NCI-H2029 treated with DMSO at 0.1 percent for 48 hours (cell line): ENCODE measurements at regions not wholly inside any gene's neighbourhood (a gene's known extent, or its start where the extent isn't known, plus 50 kb on each side); places are given as distances from the start of the nearest gene placed in this dataset.

Source experiments
- DNase-seq: peaks from one replicate; lab custom pipeline; 2025; lab: John Stamatoyannopoulos, UW

DNA sequence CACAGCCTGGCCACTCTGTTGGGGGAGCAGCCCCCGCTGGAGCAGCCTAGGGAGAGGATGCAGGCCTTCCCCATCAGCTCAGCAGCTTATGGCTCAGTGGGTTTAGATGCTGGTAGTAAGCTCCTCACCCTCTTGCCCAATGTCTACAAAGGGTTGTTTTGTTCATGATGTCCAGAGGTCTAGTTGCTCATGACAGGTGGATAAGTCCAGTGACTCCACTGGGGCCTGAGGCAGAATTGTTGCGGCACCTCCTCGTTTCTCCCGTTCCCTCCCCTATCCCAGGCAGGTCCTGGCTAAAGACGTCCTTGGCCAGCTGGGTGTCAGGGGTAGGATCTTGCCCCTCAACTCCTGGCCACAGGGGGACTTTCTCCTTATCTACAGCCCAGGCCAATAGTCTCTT, 233.5 kb upstream of the B3GAT1 start:
- no peak for DNase-seq

DNA sequence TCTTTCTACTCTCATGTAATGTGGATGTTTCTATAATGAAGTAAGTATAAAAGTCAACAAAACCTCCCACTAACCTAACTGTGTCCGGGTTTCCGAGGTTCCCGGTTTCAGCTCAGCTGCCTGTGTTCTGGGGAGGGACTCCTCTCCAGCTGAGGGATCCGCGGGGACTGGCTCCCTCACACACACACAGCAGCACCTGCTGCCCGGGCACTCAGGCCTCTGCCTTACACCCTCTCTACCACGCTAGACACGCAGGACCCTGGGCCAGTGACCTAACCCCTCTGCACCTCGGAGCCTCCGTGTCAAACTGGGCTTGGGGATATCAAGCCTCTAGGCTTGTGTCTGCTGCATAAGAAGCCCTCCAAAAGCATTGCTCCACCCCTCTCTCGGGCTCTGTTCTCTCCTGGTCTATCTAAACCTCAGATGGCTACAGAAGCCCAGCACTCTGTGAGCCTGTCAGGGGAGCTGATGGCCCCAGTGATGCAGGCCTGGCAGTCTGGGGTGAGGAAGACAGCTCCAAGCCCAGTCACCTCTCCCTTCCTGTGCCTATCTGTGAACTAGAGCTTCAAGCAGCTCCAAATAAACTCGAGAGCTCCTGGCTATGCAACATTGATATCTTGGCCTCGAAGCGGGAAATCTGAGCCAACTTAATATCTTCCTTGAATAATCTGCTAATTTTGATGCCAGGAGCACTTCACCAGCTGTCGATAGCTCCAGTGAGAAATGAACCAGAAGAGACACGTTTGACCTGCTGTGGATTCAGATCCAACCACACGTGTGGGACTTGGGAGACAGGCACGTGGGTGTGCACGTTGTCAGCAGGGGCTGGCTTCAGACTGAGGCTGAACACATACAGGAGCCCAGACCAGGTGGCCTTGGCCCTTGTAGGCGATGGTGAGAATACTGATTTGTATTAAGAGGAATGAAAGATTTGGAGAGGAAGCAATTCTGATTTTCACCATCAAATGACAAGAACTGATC, 232.7 kb upstream of the B3GAT1 start:
- no peak for DNase-seq

DNA sequence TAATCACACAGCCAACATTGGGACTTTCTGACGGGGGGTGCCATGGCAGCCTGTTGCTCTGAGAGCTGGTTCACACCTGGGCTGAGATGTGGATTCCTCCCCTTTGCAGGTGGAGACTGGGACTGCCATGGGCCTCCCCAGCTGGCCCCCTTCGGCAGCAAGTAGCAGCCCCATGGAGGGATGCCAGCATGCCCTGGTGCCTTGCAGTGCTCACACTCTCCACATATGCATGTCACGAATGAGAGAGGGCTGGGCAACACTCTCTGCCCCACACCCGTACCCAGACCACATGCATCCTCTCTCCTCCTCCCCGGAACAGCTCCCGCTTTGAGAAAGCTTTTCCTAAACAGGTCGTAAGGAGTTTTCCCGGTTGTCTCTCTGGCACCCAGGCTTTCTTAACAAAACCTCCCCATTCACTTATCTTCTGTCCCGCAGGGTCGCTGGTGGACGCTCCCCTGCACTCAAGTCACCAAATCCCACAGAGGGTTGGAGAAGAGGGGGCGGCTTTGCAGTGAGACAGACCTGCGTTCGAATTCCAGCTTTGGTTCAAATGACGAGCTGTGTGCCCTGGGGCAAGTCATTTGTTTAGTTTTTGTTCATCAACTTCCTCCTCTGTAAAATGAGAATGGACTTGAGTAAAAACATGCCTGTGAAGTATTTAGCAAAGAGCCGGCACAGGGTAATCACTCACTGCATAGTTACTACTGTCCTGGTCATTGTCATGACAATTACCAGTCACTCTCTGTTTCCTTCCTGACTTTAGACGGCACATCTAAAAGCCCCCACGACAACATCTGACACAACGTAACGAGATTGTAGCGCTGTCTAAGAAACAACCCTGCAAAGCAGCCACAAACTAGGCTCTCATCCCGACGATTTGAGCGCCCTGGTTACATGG, 231.3 kb upstream of the B3GAT1 start:
- DNase-seq: no peak

DNA sequence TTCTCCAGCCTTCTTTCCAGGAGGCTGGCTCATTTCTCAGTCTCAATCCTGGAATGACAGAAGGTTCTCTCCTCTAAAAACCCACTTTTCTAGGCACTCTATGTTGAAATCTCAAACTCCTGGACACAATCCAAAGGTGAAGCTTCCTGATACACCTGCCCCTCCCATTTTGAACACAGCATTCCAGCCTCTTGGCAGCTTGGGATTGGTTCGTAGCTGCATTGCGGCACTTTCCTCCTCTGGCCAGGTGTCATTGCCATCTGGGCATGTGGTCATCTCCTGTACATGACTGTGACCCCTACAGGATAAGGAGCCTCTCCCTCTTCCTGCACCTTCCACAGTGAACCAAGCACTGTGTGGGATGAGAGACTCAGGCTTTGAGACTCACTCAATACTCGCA, 230.2 kb upstream of the B3GAT1 start:
- DNase-seq: no peak

DNA sequence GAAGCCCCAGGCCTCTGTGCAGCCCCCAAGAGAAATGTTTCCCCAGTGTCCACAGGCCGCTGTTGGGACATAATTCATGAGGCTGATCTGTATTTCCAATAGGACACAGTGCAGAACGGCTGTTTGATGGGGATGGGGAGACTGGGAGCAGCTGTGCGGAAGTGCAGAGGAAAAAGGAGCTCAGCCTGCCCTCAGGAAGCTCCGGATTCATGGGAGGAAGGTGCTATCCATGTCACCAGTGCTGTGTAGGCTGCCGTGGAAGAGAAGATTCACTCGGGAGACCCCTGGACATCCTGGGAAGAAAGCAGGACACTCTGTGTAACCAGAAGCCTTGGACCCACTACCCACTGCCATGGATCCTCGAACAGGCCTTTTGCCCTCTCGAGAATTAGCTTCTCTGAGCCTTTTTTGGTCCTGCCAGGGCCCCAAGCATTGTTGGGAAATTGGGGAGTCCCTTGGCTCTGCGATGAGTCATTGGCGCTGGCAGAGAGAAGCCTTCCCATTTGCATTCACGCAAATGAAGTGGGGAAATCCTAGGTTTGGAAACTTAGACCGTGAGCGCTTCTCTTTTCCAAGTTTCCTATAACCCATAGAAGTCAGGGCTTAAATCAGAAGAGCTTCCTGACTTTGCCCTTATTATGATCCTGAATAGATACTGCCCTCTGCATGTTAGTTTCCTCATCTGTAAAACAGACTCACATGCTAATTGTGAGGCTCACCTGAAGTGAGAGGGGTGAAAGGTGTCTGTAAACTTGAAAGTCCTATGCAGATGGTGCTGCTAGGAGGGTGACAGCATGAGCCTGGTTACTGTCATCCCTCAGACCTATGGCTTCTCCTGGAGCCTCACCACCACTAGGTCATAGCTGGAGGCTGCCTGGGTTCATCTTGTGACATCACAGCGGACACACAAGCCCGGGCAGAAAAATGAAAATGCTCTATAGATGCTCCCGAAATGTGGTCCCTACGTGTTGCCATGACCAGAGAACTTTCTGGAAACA, 229.2 kb upstream of the B3GAT1 start:
- no peak for DNase-seq

DNA sequence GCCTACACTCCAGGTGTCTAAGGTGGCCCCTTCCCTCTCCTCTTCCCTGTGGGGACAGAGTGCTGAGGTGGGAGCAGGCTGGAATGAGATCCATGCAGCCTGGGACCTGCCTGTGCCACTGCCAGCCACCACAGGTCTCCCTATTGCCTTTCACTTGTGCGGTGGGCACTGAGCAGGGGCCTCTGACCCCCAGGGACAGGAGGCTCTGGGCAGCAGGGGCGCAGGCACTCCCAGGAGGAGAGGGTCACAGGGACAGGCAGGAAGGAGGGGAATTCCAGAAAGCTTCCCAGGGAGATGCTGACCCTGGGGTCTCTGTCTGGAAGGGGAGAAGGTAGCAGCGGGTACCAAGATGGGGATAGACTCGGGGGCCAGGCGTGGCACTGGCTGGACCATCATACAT, 228.5 kb upstream of the B3GAT1 start:
- DNase-seq: no peak

DNA sequence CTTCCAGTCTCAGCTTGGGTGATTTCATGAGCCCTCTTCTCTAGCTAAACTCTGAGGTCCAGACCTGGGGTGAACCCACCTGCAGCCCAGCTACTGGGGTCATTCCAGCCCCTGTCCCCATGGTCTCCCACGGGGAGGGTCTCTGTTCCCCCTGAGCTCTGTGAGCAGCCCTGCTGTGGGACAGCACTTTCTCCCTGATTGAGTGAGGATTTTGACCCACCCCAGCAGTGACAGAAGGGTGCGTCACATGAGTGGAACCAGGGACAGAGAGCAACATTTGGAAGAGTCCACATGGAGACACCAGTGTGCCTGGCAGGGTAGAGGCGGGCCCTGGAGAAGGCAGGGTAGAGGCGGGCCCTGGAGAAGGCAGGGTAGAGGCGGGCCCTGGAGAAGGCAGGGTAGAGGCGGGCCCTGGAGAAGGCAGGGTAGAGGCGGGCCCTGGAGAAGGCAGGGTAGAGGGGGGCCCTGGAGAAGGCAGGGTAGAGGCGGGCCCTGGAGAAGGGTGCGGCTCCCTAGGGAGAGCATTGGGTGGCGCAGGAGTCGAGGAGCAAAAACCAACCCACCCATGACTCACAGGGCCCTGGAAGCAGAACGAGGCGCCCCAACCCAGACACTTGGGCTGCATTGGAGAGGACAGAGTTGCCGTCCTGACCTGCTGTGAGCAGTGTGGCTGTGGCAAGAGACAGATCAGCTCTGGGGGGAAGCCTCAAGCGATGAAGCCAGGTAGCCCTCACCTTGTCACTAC, 227.7 kb upstream of the B3GAT1 start:
- DNase-seq: no peak

DNA sequence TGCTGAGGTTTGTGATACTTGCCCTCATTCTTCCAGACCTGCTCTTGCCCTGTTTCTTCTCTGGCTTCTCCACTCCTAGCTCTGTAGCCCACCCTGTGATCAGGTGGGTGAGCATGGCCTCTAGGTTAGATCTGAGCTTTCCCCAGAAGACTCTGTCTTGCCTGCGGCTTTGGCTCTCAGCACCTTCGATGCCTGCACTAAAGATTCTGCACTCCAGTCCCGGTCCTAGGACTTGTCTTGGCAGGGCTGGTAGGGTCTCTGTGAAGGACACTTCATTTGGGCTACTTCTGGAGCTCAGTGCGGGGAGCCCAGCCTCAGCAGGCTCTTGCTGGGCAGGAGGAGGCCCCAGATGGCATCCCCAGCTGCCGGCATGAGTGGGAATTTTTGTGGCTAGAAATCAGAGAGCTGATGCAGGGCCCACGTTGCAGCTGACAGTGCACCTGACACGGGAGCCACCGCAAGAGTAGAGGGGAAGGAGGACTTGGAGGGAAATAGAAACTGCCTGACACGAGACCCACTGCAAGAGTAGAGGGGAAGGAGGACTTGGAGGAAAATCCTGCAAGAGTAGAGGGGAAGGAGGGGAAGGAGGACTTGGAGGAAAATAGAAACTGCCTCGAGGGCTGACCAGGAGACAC, 226.9 kb upstream of the B3GAT1 start:
- DNase-seq: no peak

DNA sequence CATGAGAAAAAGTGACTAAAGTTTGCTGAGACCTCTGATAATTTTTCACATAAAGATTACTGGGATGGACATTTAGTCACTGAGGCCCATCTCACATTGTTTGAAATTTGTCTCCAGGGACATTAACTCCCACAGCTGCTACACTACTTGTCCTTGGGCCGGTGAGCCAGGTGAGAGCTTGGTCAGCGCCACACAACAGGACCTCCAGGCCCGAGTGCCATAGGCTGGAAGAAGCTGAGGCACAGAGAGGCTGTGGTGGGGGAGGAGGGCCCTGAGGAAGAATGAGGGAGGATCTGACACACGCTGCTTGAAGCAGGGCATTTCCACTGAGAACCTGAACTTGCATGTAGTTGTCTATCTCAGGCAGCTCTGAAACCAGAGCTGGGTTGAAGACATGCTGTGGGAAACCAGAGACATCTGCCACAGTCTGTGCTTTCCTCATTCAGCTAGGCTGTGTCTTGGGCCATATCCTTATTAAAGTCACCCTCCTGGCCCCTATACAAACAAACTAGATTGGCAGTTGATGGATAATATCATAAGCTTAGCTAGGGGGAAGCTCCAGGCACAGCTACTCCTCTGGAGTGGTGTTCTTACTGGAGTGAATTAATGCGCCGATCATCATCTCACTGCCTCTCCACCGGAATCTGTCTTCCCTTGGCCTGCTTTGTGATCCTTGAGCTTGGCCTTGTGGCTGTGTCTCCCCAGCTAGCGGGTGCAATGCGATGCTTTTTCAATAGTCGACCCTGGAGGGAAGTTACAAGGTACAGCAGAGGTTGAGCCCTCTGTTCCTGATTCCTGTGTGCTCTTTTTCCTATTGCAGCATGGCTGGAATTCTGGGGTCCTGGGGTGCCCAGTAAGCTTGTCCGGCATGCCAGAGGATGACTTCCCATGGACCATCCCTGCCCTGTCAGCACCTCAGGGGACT, 225.3 kb upstream of the B3GAT1 start:
- no peak for DNase-seq

DNA sequence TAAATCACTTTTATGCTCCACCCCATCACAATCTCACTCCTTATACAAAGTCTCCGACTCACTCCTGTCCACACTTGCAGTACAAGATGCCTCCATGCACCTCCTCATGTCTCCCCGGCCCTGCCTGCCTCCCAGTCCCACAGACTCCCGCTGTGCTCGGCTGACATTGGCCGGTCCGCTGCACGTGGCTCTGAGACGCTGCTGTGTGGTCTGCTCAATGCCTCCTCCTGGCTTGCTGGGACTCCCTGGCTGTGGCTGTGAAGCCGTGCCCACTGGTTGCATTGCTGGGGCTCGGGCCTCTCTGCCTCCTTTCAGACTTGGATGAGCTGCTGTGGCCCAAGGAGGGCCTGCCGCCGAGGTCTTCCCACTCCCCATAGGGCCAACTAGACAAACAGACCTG, 224.0 kb upstream of the B3GAT1 start:
- DNase-seq: no peak

DNA sequence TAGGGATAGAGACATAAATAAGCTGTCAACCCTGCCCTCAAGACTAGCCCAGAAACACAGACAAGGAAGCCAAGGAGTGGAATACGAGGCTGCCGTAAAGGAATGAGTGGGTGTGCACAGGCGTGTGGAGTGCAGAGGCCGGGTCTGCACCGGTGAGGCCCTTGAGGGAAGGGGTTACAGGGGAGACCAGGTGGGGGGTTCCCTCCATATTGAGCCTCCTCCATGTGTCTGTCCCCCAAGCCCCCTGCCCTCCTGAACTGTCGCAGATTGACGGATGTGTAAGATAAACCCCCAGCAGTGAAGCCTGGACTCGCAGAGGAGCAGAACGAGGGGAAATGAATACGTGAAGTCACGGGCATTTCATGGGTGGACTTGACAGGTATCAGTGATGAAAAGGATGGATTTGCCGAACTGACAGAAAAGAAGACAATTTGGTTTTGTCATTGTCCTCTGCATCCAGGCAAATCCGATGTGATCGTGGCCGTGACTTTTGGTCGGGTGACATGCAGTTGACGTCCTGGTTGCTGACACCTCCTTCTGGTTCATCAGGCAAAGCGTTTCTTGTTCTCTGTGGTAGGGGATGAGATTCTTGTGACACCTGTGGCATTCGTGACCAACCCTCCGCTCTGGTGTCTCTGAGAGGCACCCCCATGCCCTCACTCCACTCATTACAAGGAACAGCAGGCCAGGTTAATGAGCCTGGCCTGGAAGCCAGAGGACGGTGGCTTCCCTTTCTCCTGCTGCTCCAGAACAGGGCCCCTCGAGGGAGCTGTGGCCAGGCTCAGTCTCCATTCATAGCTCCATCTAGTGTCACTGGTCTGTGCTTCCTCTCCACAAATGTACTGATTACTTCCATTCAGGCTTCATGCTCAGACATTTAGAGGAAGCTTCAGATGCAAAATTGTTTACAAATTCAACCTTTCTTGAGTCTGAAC, 223.1 kb upstream of the B3GAT1 start:
- no peak for DNase-seq

DNA sequence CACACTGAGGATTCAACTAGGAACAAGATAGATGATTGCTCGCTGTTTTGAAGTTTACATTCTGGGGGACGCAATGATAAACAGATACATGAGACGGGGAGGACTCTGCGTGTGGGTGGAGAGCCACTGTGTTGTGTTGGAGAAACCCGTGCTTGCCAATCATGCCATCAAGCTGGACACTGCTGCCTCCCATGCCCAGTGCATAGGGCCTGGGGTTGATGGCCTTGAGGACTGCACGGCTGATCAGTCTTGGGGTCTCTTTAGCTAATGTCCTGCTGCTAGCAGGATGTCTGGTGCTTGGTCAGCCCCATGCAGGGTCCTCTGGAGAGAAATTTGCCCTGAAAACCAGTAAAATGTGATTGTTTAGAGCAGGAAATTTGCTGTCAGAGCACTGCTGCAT, 221.2 kb upstream of the B3GAT1 start:
- no peak for DNase-seq

DNA sequence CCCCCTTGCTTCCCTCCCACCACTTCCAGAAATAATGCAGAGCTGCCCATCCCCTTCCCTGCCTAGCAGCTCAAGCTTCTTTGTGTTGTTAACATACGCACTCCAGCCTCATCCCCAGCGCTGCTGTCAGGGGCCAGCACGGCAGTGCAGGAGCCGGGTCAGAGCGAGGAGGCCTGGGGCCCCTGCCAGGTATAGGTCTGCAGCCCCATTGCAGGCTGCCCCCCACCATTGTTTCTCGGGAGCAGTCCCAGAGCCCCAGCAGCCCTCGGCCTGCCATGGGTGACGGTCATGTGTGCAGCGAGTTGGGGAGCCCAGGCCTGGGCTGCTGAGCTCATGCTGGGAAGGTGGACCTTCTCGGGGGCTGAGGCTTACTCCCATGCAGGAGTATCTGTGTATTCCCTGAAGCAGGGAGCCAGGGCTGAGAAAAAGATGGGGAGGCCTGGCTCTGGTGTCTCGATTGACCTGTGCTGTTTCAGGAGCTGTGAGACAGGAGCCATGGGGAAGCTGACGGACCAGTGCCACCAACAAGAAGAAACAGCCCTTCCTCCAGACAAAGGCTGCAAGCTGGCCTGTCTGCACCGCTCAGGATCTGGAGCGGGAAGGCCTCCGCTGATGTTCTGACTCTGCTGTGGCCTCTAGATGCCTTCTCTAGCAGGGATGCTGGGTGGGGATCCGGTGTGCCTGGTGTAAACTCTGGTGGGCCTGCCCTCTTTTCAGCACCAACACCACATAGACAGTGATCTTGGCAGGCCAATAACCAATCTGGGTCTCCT, 220.5 kb upstream of the B3GAT1 start:
- DNase-seq: no peak

DNA sequence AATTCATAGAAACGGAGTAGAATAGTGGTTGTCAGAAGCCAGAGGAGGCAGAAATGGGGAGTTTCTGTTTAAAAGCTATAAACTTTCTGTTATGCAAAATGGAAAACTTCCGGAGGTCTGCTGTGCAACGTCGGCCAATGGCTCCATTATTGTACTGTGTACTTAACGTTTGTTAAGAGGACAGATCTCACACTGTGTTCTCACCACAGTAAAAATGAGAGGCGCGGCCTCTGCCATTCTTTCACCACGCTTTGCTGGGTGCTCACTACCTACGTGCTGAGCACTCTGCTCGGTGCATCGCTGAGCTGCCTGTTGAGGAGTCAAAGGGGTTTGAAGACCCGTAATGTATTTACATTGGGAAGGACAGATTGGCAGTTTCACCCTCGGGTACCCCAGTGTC, 218.8 kb upstream of the B3GAT1 start:
- DNase-seq: no peak

DNA sequence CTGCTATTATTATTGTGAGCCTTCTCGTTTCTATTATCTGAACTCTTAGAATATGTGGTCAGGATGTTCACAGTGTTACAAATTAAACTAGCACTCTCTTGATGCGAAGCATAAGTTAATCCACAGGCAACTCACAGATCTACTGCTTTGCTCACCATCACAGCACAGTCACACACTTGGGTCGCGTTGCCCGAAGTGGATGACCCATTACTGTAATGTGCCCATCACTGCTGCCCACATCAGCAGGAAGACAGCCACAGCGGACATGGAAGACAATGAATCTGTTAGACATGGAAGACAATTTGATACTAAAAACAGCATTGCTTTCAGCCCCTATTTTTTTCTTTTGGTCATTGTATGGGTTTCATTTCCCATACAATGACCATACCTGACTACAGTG, 216.4 kb upstream of the B3GAT1 start:
- DNase-seq: no peak

DNA sequence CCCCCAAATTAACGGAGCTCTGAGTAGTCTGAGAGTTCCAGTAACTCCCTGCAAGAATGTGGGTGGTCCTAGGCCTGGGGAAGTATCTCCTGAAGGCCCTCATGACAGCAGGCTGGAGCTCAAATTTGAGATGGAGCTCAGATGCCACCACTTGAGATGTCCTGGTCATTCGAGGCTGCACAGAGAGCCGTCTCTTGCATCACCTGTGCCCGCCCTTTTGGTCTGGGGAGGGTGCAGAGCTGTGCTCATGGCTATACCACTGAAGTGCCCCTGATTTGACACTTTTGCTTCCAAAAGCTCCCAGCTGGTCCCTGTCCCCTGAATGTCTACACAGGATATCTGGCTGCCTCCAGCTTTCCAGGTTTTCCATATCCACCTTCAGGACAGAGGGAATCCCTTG, 214.0 kb upstream of the B3GAT1 start:
- no peak for DNase-seq

DNA sequence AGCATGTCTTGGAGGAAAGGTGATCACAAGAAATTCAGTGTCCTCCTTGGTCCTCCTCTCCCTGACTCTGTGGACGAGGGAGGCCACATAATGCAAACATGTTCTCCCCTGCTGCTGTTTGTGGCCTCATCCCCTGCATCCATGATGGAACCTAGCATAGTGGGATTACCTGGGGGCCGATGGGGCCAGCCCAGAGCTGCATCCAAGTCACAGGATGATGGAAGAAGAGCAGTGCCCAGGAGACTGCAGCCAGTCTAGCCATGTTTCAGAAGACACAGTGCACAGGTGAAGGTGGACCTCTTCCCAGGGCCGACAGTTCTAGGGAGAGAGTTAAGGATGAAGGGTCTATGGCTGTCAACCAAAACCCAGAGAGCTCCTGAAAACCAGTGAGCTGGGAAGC, 213.6 kb upstream of the B3GAT1 start:
- no peak for DNase-seq

DNA sequence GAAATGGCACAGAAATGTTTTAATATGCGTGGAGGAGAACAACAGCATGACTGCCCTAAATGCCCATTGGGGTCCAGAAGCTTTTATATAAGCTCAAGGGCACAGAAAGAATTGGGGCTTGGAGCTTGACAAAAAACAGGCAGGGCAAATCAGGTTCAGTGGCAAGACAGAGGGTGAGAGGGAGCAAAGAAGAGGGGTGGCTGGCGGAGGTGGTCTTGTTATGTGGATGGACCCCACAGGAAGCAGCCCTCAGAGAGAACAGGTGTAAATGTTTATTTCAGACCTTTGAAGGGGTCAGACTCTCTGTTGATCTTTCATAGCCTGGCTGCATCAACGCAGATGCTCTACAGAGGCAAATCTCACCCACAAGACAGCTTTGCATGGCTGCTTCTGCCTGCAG, 213.1 kb upstream of the B3GAT1 start:
- DNase-seq: no peak
